Stomach (tissue), 4 donors: ENCODE measurements at regions not wholly inside any gene's neighbourhood (a gene's known extent, or its start where the extent isn't known, plus 50 kb on each side); places are given as distances from the start of the nearest gene placed in this dataset.

ENCODE experiments used
- CTCF ChIP-seq, 7 experiments: fragments of 450-650 bp in 4 of 7; fragments of 200-600 bp in 3 of 7; sonication (generic) in 3 of 7; IDR thresholded peaks; one replicate each; pipeline ENCODE4 v1.5.1; 2016 to 2019; ENCODE audit warnings: antibody characterized with exemption in 7 of 7, control low read depth in 2 of 7, mild to moderate bottlenecking in 1 of 7
- POLR2A ChIP-seq, 4 donors: fragments of 450-650 bp; IDR thresholded peaks; one replicate each; pipeline ENCODE4 v1.6.1; 2016; ENCODE audit warnings: antibody characterized with exemption in 4 of 4, control low read depth in 2 of 4, mild to moderate bottlenecking in 1 of 4, moderate library complexity in 1 of 4
- POLR2AphosphoS5 ChIP-seq, 3 donors: sonication (generic); formaldehyde crosslinking; IDR thresholded peaks; one replicate each; pipeline ENCODE4 v1.6.1; 2016; ENCODE audit warnings: antibody characterized with exemption in 3 of 3

- TF ChIP-seq CTCF (IDR thresholded peaks at IDR 0.05): no peak
- TF ChIP-seq POLR2A (IDR thresholded peaks at IDR 0.05): no peak
- no peak for TF ChIP-seq POLR2AphosphoS5 (IDR thresholded peaks at IDR 0.05)
These were observed 397.4 kb downstream of the ANKRD7 start for GRCh38 chr7:118621810-118622360.
